H1 (cell line): ENCODE measurements at regions not wholly inside any gene's neighbourhood (a gene's known extent, or its start where the extent isn't known, plus 50 kb on each side); places are given as distances from the start of the nearest gene placed in this dataset.

Source experiments
- CTCF ChIA-PET: fragments of 300-600 bp; sonication (Branson Sonifier 250); formaldehyde crosslinking; loops from one replicate; lab custom pipeline; 2021; ENCODE audit not compliant: partially characterized antibody; lab: Charles Lee
- POLR2A ChIA-PET: fragments of 300-600 bp; sonication (Branson Sonifier 250); formaldehyde crosslinking; loops from one replicate; lab custom pipeline; 2021; ENCODE audit warnings: inconsistent platforms; ENCODE audit not compliant: partially characterized antibody; lab: Charles Lee
- DNase-seq, 2 experiments: peaks; one replicate each; pipeline versions ENCODE4 v3.0.0 to v3.0.0-alpha.2; 2010 to 2022; ENCODE audit warnings: low spot score in 2 of 2, low read depth in 1 of 2, mixed read lengths in 1 of 2
- FAIRE-seq: peaks from 2 replicates; lab custom pipeline; 2011; peaks lifted over from hg19 to GRCh38; lab: Jason Lieb, UNC
- H2AFZ ChIP-seq: 2 replicates; pipeline ENCODE4 v1.8.1; 2012; ENCODE audit warnings: low read length, inconsistent platforms
- H2AK5ac ChIP-seq: 2 replicates; pipeline ENCODE4 v1.6.1; 2013; ENCODE audit warnings: low read depth, low read length
- H2BK120ac ChIP-seq: replicated peaks from 2 replicates; pipeline ENCODE3; 2013; ENCODE audit warnings: low read depth, low read length, inconsistent platforms
- H2BK12ac ChIP-seq: 2 replicates; pipeline ENCODE4 v1.6.1; 2013; ENCODE audit warnings: low read depth, low read length
- H2BK15ac ChIP-seq: 2 replicates; pipeline ENCODE4 v1.6.1; 2013; ENCODE audit warnings: low read length
- H2BK20ac ChIP-seq: 2 replicates; pipeline ENCODE4 v1.6.1; 2013; ENCODE audit warnings: low read length
- H2BK5ac ChIP-seq: 2 replicates; pipeline ENCODE4 v1.6.1; 2013; ENCODE audit warnings: low read depth, low read length
- H3K14ac ChIP-seq: 2 replicates; pipeline ENCODE4 v1.6.1; 2013; ENCODE audit warnings: inconsistent platforms; ENCODE audit not compliant: insufficient read length
- H3K18ac ChIP-seq: 2 replicates; pipeline ENCODE4 v1.6.1; 2013; ENCODE audit warnings: low read length; ENCODE audit errors: extremely low read depth
- H3K23ac ChIP-seq: 2 replicates; pipeline ENCODE4 v1.6.1; 2013; ENCODE audit warnings: inconsistent platforms; ENCODE audit not compliant: insufficient read length
- H3K23me2 ChIP-seq: 2 replicates; pipeline ENCODE4 v1.6.1; 2013; ENCODE audit warnings: low read depth, low read length
- H3K27ac ChIP-seq: 2 replicates; pipeline ENCODE4 v1.6.1; 2011; ENCODE audit warnings: low read depth, low read length, inconsistent platforms
- H3K27me3 ChIP-seq, 4 experiments: replicated peaks in 1 of 4; 1 replicate in 1 of 4; 2 replicates in 3 of 4; pipeline versions ENCODE4 v1.6.1 to v1.8.1; 2011 to 2013; ENCODE audit warnings: low read length in 3 of 4, mild to moderate bottlenecking in 3 of 4, inconsistent platforms in 2 of 4, mixed read lengths in 2 of 4, moderate library complexity in 1 of 4; ENCODE audit not compliant: control insufficient read depth in 3 of 4, insufficient read depth in 3 of 4; ENCODE audit errors: extremely low read depth in 1 of 4
- H3K36me3 ChIP-seq, 4 experiments: 2 replicates each; pipeline versions ENCODE4 v1.6.1 to v1.8.1; 2011 to 2013; ENCODE audit warnings: mild to moderate bottlenecking in 4 of 4, low read length in 3 of 4, moderate library complexity in 2 of 4, control low read depth in 1 of 4, inconsistent platforms in 1 of 4; ENCODE audit not compliant: insufficient read depth in 4 of 4, control insufficient read depth in 2 of 4
- H3K4ac ChIP-seq: replicated peaks from 2 replicates; pipeline ENCODE3; 2013; ENCODE audit warnings: low read length, low read depth, mixed read lengths, inconsistent platforms; ENCODE audit not compliant: insufficient read length
- H3K4me1 ChIP-seq, 4 experiments: replicated peaks in 1 of 4; 1 replicate in 1 of 4; 2 replicates in 3 of 4; pipeline versions ENCODE4 v1.6.1 to v1.8.1; 2011 to 2013; ENCODE audit warnings: low read length in 3 of 4, inconsistent platforms in 2 of 4, mixed read lengths in 1 of 4; ENCODE audit not compliant: insufficient read depth in 4 of 4, control insufficient read depth in 3 of 4
- H3K4me2 ChIP-seq, 2 experiments: 2 replicates each; pipeline versions ENCODE4 v1.6.1 to v1.8.1; 2011 to 2013; ENCODE audit warnings: low read depth in 2 of 2, low read length in 2 of 2, control low read depth in 1 of 2, inconsistent platforms in 1 of 2, mild to moderate bottlenecking in 1 of 2; ENCODE audit not compliant: insufficient read depth in 1 of 2
- H3K4me3 ChIP-seq, 4 experiments: fragments of 200-600, 300-600 bp in 1 of 4; sonication (generic), shearing (Covaris generic), sonication (Bioruptor Twin) in 1 of 4; 2 replicates each; pipeline versions ENCODE4 v1.5.1 to v1.8.1; 2011 to 2016; ENCODE audit warnings: low read length in 4 of 4, low read depth in 3 of 4, control low read depth in 2 of 4, inconsistent platforms in 2 of 4, mild to moderate bottlenecking in 2 of 4, mixed read lengths in 1 of 4, moderate library complexity in 1 of 4; ENCODE audit not compliant: insufficient read depth in 2 of 4; ENCODE audit errors: extremely low read depth in 1 of 4
- H3K56ac ChIP-seq: replicated peaks from 2 replicates; pipeline ENCODE3; 2013; ENCODE audit warnings: low read depth, mild to moderate bottlenecking, mixed read lengths, low read length, inconsistent platforms; ENCODE audit not compliant: insufficient read length
- H3K79me1 ChIP-seq: 2 replicates; pipeline ENCODE4 v1.6.1; 2013; ENCODE audit warnings: low read depth, low read length, control low read depth
- H3K79me2 ChIP-seq, 2 experiments: 2 replicates each; pipeline versions ENCODE4 v1.6.1 to v1.8.1; 2012 to 2013; ENCODE audit warnings: low read length in 2 of 2, mild to moderate bottlenecking in 2 of 2, inconsistent platforms in 1 of 2; ENCODE audit not compliant: insufficient read depth in 2 of 2, control insufficient read depth in 1 of 2
- H3K9ac ChIP-seq, 4 experiments: replicated peaks in 1 of 4; 1 replicate in 1 of 4; 2 replicates in 3 of 4; pipeline versions ENCODE4 v1.6.1 to v1.8.1; 2011 to 2013; ENCODE audit warnings: low read depth in 3 of 4, low read length in 3 of 4, control low read depth in 2 of 4, mild to moderate bottlenecking in 2 of 4, moderate library complexity in 2 of 4, inconsistent platforms in 1 of 4; ENCODE audit errors: extremely low read depth in 1 of 4
- H3K9me3 ChIP-seq, 2 experiments: 2 replicates each; pipeline versions ENCODE4 v1.6.1 to v1.8.1; 2012 to 2013; ENCODE audit warnings: mild to moderate bottlenecking in 2 of 2, moderate library complexity in 2 of 2, control low read depth in 1 of 2, inconsistent platforms in 1 of 2, low read depth in 1 of 2, low read length in 1 of 2, mixed read lengths in 1 of 2; ENCODE audit not compliant: insufficient read depth in 2 of 2
- H4K20me1 ChIP-seq, 2 experiments: replicated peaks in 1 of 2; 2 replicates each; pipeline versions ENCODE3 to v1.8.1; 2011 to 2013; ENCODE audit warnings: inconsistent platforms in 2 of 2, low read length in 2 of 2, mild to moderate bottlenecking in 1 of 2; ENCODE audit not compliant: insufficient read depth in 2 of 2, control insufficient read depth in 1 of 2
- H4K5ac ChIP-seq: 2 replicates; pipeline ENCODE4 v1.6.1; 2013; ENCODE audit warnings: low read length, low read depth, mixed read lengths, inconsistent platforms; ENCODE audit not compliant: insufficient read length
- H4K8ac ChIP-seq: 2 replicates; pipeline ENCODE4 v1.8.0; 2013; ENCODE audit warnings: mild to moderate bottlenecking, moderate library complexity, low read length, inconsistent platforms; ENCODE audit not compliant: insufficient read depth; ENCODE audit errors: extremely low read depth
- H4K91ac ChIP-seq: replicated peaks from 2 replicates; pipeline ENCODE3; 2013; ENCODE audit warnings: low read length, mixed read lengths, inconsistent platforms; ENCODE audit not compliant: insufficient read length
- TEAD4 ChIP-seq: IDR thresholded peaks from 2 replicates; pipeline ENCODE4 v1.6.1; 2012; ENCODE audit warnings: low read depth, low read length, inconsistent platforms, mixed read lengths
- WGBS, 2 experiments: shearing (Covaris generic) in 1 of 2; methylation state at CpG; one replicate each; pipeline versions ENCODE4 v1.1.6 to v1.1.7; 2013 to 2015; ENCODE audit warnings: low lambda C conversion rate in 2 of 2, mixed read lengths in 2 of 2, inconsistent platforms in 1 of 2, low coverage in 1 of 2, missing lambda C conversion rate in 1 of 2; ENCODE audit not compliant: insufficient replicate concordance in 2 of 2, insufficient coverage in 1 of 2, insufficient read length in 1 of 2; ENCODE audit errors: extremely low coverage in 1 of 2, missing lambda C conversion rate in 1 of 2; 5-methylcytosine and 5-hydroxymethylcytosine counted together
- TF ChIP-seq, protein P1 (sequence below): IDR thresholded peaks from 2 replicates; pipeline ENCODE4 v1.6.1; 2011; ENCODE audit warnings: low read depth, mild to moderate bottlenecking, low read length; ENCODE audit not compliant: insufficient read depth

DNA sequence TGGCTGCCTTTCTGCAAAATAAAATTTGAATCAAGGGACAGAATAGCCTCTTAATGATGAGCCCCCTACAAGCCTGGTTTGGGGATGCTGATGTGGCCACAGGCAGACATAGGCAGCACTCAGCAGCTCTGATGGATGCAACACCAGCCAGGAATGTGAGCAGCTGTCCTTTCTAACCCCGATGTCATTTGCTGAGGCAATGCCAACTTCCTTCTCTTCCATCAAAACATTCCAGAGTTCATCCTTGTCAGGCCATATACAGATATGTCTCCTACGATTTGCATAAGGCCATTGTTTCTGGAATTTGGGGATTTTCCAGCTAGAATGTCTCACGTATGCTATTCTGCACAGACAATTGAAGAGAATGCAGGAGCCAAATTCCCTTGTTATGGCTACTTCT is 52.1 kb upstream of the MYOCD start:
- no peaks in the 10 kb centered on the region for H3K79me1 ChIP-seq
- H4K91ac ChIP-seq: no peak overlapping the region
- H3K14ac ChIP-seq: no peak overlapping the region
- peak; percentile 68 for TF ChIP-seq TEAD4
- TF ChIP-seq, protein P1, sequence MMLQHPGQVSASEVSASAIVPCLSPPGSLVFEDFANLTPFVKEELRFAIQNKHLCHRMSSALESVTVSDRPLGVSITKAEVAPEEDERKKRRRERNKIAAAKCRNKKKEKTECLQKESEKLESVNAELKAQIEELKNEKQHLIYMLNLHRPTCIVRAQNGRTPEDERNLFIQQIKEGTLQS: no peak
- no peak overlapping the region for H3K9ac ChIP-seq
- H4K5ac ChIP-seq: no peak overlapping the region
- WGBS, 2 experiments: 90% methylated on average over 3 of the region's 3 CpGs; no CpG with 5 or more reads in 1 of the 2 experiments
- no peak overlapping the region for H2BK20ac ChIP-seq
- no peak overlapping the region for H3K23ac ChIP-seq
- H3K4me2 ChIP-seq: no peak overlapping the region
- DNase-seq (no peak), FAIRE-seq (no peak)
- no peak overlapping the region for H3K27ac ChIP-seq
- CTCF ChIA-PET: interaction anchor here (1.0 to 2.1 kb wide), 3 partner anchors 18 to 358 kb away, joined by 3 to 6 read pairs (median 4); no protein-coding TSS in a partner anchor
- no peaks in the 10 kb centered on the region for H3K9me3 ChIP-seq
- H2BK12ac ChIP-seq: no peak overlapping the region
- H4K20me1 ChIP-seq: no peaks in the 10 kb centered on the region
- no peak overlapping the region for H2BK120ac ChIP-seq
- no peaks in the 10 kb centered on the region for H3K23me2 ChIP-seq
- peaks cover 0 to 4% (median 0%) of the 10 kb centered on the region in 4 experiments; a peak in 1 of 7 replicates for H3K4me1 ChIP-seq
- no peak overlapping the region for H3K4ac ChIP-seq
- no peaks in the 10 kb centered on the region for H3K79me2 ChIP-seq
- H2BK15ac ChIP-seq: no peak overlapping the region
- H3K27me3 ChIP-seq: no peaks in the 10 kb centered on the region
- H4K8ac ChIP-seq: no peak overlapping the region
- 0 out of 2 replicates have a peak overlapping the region, but pooled peaks have one; percentile 35 for H2AFZ ChIP-seq
- H3K56ac ChIP-seq: no peak overlapping the region
- H2BK5ac ChIP-seq: no peak overlapping the region
- H3K4me3 ChIP-seq: no peak overlapping the region
- no peak overlapping the region for H2AK5ac ChIP-seq
- H3K36me3 ChIP-seq: no peaks in the 10 kb centered on the region
- H3K18ac ChIP-seq: no peak overlapping the region
- POLR2A ChIA-PET: no interaction called here
